GM23338 (cell line): ENCODE measurements at regions not wholly inside any gene's neighbourhood (a gene's known extent, or its start where the extent isn't known, plus 50 kb on each side); places are given as distances from the start of the nearest gene placed in this dataset.

ENCODE experiments used
- ATAC-seq: fragments of 200-7000 bp; cut with Tn5 transposase; 3 replicates; pipeline ENCODE4 v1.9.1; 2020
- DNase-seq: peaks from one replicate; pipeline ENCODE4 v3.0.0-alpha.2; 2015; ENCODE audit warnings: low spot score
- H2AFZ ChIP-seq: fragments of 200-600 bp; sonication (generic); 2 replicates; pipeline ENCODE4 v1.8.0; 2016; ENCODE audit warnings: antibody characterized with exemption, mild to moderate bottlenecking, moderate library complexity
- H3F3A ChIP-seq: fragments of 200-600 bp; sonication (generic); replicated peaks from 2 replicates; pipeline ENCODE4 v1.8.0; 2017; ENCODE audit warnings: antibody characterized with exemption, mixed run types, low read depth
- H3K27ac ChIP-seq: fragments of 200-600 bp; sonication (generic); 2 replicates; pipeline ENCODE4 v1.6.1; 2016; ENCODE audit warnings: low read depth
- H3K27me3 ChIP-seq: fragments of 200-600 bp; sonication (generic); 2 replicates; pipeline ENCODE4 v1.8.0; 2016; ENCODE audit warnings: mild to moderate bottlenecking, mixed run types, moderate library complexity; ENCODE audit not compliant: insufficient read depth
- H3K36me3 ChIP-seq: fragments of 200-600 bp; sonication (generic); 2 replicates; pipeline ENCODE4 v1.8.0; 2016; ENCODE audit warnings: mild to moderate bottlenecking; ENCODE audit not compliant: insufficient read depth
- H3K4me1 ChIP-seq: fragments of 200-600 bp; sonication (generic); 2 replicates; pipeline ENCODE4 v1.8.0; 2016; ENCODE audit warnings: mild to moderate bottlenecking, moderate library complexity; ENCODE audit not compliant: insufficient read depth
- H3K4me2 ChIP-seq: fragments of 200-600 bp; sonication (generic); 2 replicates; pipeline ENCODE4 v1.7.1; 2017; ENCODE audit warnings: mixed run types
- H3K4me3 ChIP-seq: fragments of 200-600 bp; sonication (generic); 2 replicates; pipeline ENCODE4 v1.6.1; 2016; ENCODE audit warnings: mixed run types
- H3K79me2 ChIP-seq: fragments of 200-600 bp; sonication (generic); replicated peaks from 2 replicates; pipeline ENCODE4 v1.8.0; 2017; ENCODE audit warnings: mild to moderate bottlenecking; ENCODE audit not compliant: insufficient read depth
- H3K9me2 ChIP-seq: fragments of 200-600 bp; sonication (generic); 2 replicates; pipeline ENCODE4 v1.8.0; 2017; ENCODE audit not compliant: insufficient read depth
- H4K20me1 ChIP-seq: fragments of 200-600 bp; sonication (generic); replicated peaks from 2 replicates; pipeline ENCODE4 v1.8.0; 2017; ENCODE audit warnings: mild to moderate bottlenecking; ENCODE audit not compliant: insufficient read depth
- H3K27ac Mint-ChIP-seq: 2 replicates; pipeline ENCODE4 v1.8.0; 2020; ENCODE audit warnings: inconsistent platforms, mild to moderate bottlenecking, moderate library complexity, mixed read lengths
- H3K27me3 Mint-ChIP-seq: 3 replicates; pipeline ENCODE4 v1.8.0; 2022; ENCODE audit warnings: low read depth, mild to moderate bottlenecking, moderate library complexity, mixed read lengths, inconsistent platforms; ENCODE audit not compliant: insufficient read depth, poor library complexity
- H3K36me3 Mint-ChIP-seq: 3 replicates; pipeline ENCODE4 v1.8.0; 2021; ENCODE audit warnings: low read depth, mild to moderate bottlenecking, inconsistent platforms, moderate library complexity, mixed read lengths
- H3K4me1 Mint-ChIP-seq: 3 replicates; pipeline ENCODE4 v1.8.0; 2020; ENCODE audit warnings: mild to moderate bottlenecking, inconsistent platforms, mixed read lengths
- H3K4me3 Mint-ChIP-seq: 3 replicates; pipeline ENCODE4 v1.8.0; 2021; ENCODE audit warnings: moderate library complexity, mild to moderate bottlenecking, inconsistent platforms, mixed read lengths
- H3K9me3 Mint-ChIP-seq: 3 replicates; pipeline ENCODE4 v1.8.0; 2020; ENCODE audit warnings: moderate library complexity, mild to moderate bottlenecking, inconsistent platforms, mixed read lengths
- TF ChIP-seq, protein P1 (sequence below), 2 experiments: fragments of 200-600 bp in 1 of 2; sonication (generic) in 1 of 2; conservative IDR thresholded peaks; 2 replicates each; pipeline versions ENCODE4 v1.5.1 to v1.6.1; 2016 to 2017; ENCODE audit warnings: antibody characterized with exemption in 2 of 2, low read depth in 2 of 2, mild to moderate bottlenecking in 2 of 2, moderate library complexity in 1 of 2
- TF ChIP-seq, protein P2 (sequence below): fragments of 250-450 bp; sonication (Bioruptor Pico); IDR thresholded peaks from 2 replicates; pipeline ENCODE4 v1.5.0; 2020; ENCODE audit warnings: mild to moderate bottlenecking, moderate library complexity

DNA sequence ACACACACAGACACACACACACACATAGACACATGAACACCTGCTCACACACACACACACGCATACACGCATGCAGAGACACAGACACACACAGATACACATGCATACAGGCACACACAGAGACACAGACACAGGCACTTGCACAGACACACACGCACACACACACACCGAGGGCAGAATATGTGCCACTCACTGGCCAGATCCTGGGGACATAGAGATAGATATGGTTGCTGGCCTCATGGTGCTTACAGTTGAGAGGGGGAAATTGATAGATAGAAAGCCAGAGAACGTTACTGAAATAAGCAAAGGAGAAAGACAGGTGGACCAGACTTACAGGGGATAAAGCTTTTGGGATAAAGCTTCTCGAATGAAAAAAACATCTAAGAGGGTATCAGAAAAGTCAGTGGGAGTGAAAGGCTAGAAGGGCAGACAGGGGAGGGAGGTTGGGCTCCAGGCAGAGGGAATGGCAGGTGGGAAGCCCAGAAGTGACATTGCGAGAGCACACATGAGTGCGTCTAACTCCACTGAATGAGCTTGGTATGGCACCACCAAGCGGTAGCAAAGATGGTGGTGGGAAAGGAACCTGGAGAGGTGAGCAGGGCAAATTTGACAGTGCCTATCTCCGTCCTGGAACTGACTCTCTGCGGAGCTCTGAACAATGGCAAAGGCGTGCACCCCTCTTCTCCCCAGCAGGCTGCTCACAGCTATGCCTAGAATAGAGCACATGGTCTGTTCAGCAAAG, 390.1 kb upstream of the TRIB2 start:
- no peak overlapping the region for H3K4me2 ChIP-seq
- H3K4me3 Mint-ChIP-seq, result no peak overlapping the region
- H3K27ac ChIP-seq, result no peak overlapping the region
- no peaks in the 10 kb centered on the region for H3K4me1 ChIP-seq
- no peak overlapping the region for H3K4me3 ChIP-seq
- H3K9me2 ChIP-seq, result 0 out of 2 replicates have a peak, but pooled peaks cover 7% of the 10 kb centered on the region
- no peaks in the 10 kb centered on the region; the same call in 2 of the 3 replicates for H3K36me3 Mint-ChIP-seq
- TF ChIP-seq, protein P1, sequence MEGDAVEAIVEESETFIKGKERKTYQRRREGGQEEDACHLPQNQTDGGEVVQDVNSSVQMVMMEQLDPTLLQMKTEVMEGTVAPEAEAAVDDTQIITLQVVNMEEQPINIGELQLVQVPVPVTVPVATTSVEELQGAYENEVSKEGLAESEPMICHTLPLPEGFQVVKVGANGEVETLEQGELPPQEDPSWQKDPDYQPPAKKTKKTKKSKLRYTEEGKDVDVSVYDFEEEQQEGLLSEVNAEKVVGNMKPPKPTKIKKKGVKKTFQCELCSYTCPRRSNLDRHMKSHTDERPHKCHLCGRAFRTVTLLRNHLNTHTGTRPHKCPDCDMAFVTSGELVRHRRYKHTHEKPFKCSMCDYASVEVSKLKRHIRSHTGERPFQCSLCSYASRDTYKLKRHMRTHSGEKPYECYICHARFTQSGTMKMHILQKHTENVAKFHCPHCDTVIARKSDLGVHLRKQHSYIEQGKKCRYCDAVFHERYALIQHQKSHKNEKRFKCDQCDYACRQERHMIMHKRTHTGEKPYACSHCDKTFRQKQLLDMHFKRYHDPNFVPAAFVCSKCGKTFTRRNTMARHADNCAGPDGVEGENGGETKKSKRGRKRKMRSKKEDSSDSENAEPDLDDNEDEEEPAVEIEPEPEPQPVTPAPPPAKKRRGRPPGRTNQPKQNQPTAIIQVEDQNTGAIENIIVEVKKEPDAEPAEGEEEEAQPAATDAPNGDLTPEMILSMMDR (conservative IDR thresholded peaks at IDR 0.05; ENCODE audit: low read depth in 2 of 2), result peak in 1 of 2 experiments; percentile 86
- TF ChIP-seq, protein P2, sequence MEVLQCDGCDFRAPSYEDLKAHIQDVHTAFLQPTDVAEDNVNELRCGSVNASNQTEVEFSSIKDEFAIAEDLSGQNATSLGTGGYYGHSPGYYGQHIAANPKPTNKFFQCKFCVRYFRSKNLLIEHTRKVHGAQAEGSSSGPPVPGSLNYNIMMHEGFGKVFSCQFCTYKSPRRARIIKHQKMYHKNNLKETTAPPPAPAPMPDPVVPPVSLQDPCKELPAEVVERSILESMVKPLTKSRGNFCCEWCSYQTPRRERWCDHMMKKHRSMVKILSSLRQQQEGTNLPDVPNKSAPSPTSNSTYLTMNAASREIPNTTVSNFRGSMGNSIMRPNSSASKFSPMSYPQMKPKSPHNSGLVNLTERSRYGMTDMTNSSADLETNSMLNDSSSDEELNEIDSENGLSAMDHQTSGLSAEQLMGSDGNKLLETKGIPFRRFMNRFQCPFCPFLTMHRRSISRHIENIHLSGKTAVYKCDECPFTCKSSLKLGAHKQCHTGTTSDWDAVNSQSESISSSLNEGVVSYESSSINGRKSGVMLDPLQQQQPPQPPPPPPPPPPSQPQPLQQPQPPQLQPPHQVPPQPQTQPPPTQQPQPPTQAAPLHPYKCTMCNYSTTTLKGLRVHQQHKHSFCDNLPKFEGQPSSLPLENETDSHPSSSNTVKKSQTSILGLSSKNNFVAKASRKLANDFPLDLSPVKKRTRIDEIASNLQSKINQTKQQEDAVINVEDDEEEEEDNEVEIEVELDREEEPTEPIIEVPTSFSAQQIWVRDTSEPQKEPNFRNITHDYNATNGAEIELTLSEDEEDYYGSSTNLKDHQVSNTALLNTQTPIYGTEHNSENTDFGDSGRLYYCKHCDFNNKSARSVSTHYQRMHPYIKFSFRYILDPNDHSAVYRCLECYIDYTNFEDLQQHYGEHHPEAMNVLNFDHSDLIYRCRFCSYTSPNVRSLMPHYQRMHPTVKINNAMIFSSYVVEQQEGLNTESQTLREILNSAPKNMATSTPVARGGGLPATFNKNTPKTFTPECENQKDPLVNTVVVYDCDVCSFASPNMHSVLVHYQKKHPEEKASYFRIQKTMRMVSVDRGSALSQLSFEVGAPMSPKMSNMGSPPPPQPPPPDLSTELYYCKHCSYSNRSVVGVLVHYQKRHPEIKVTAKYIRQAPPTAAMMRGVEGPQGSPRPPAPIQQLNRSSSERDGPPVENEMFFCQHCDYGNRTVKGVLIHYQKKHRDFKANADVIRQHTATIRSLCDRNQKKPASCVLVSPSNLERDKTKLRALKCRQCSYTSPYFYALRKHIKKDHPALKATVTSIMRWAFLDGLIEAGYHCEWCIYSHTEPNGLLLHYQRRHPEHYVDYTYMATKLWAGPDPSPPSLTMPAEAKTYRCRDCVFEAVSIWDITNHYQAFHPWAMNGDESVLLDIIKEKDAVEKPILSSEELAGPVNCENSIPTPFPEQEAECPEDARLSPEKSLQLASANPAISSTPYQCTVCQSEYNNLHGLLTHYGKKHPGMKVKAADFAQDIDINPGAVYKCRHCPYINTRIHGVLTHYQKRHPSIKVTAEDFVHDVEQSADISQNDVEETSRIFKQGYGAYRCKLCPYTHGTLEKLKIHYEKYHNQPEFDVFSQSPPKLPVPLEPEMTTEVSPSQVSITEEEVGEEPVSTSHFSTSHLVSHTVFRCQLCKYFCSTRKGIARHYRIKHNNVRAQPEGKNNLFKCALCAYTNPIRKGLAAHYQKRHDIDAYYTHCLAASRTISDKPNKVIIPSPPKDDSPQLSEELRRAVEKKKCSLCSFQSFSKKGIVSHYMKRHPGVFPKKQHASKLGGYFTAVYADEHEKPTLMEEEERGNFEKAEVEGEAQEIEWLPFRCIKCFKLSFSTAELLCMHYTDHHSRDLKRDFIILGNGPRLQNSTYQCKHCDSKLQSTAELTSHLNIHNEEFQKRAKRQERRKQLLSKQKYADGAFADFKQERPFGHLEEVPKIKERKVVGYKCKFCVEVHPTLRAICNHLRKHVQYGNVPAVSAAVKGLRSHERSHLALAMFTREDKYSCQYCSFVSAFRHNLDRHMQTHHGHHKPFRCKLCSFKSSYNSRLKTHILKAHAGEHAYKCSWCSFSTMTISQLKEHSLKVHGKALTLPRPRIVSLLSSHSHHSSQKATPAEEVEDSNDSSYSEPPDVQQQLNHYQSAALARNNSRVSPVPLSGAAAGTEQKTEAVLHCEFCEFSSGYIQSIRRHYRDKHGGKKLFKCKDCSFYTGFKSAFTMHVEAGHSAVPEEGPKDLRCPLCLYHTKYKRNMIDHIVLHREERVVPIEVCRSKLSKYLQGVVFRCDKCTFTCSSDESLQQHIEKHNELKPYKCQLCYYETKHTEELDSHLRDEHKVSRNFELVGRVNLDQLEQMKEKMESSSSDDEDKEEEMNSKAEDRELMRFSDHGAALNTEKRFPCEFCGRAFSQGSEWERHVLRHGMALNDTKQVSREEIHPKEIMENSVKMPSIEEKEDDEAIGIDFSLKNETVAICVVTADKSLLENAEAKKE, result no peak
- peak; percentile 86 for ATAC-seq
- peaks cover 2% of the 10 kb centered on the region for H3K27me3 Mint-ChIP-seq
- no peaks in the 10 kb centered on the region for H3K36me3 ChIP-seq
- H3K27ac Mint-ChIP-seq, result no peak overlapping the region
- peak; percentile 62 for DNase-seq
- H3K9me3 Mint-ChIP-seq, result peaks cover 3% of the 10 kb centered on the region; the same call in 1 of the 3 replicates
- 0 out of 2 replicates have a peak overlapping the region, but pooled peaks have one; percentile 10 for H2AFZ ChIP-seq
- no peaks in the 10 kb centered on the region for H3K27me3 ChIP-seq
- H3K4me1 Mint-ChIP-seq, result no peaks in the 10 kb centered on the region; the same call in 2 of the 3 replicates
- H3F3A ChIP-seq, result no peaks in the 10 kb centered on the region
- H4K20me1 ChIP-seq, result no peaks in the 10 kb centered on the region
- no peaks in the 10 kb centered on the region for H3K79me2 ChIP-seq
